K562 (cell line): ENCODE measurements at regions not wholly inside any gene's neighbourhood (a gene's known extent, or its start where the extent isn't known, plus 50 kb on each side); places are given as distances from the start of the nearest gene placed in this dataset.

Source experiments
- ATAC-seq: fragments of 200-7000 bp; cut with Tn5 transposase; 3 replicates; pipeline ENCODE4 v1.9.1; 2020; ENCODE audit warnings: moderate library complexity
- BruUV-seq: library from RNA; stranded (reverse); fragments of 400-500 nt; replicated peaks from 2 replicates; lab custom pipeline; 2021; lab: Mats Ljungman, UMichigan
- CTCF ChIA-PET: fragments of 300-600 bp; formaldehyde crosslinking; extraction: SDS; loops from one replicate; lab custom pipeline; 2021; ENCODE audit warnings: low intra/inter-chr PET ratio; lab: Yijun Ruan, JAX
- POLR2A ChIA-PET: fragments of 300-600, 350-650 bp; sonication (Branson Sonifier 250); formaldehyde crosslinking; extraction: SDS; loops from one replicate; lab custom pipeline; 2021; ENCODE audit warnings: antibody characterized with exemption, inconsistent platforms; lab: Yijun Ruan, JAX
- DNase-seq, 4 experiments: peaks; one replicate each; pipeline versions ENCODE4 v3.0.0 to v3.0.0-alpha.2; 2011 to 2018; ENCODE audit warnings: low spot score in 3 of 4, mixed read lengths in 3 of 4; ENCODE audit errors: extremely low read depth in 1 of 4
- FAIRE-seq: peaks from 2 replicates; lab custom pipeline; 2011; peaks lifted over from hg19 to GRCh38; lab: Jason Lieb, UNC
- H2AFZ ChIP-seq: 2 replicates; pipeline ENCODE4 v1.6.0; 2011; ENCODE audit warnings: low read depth, low read length, control low read depth, inconsistent platforms
- H3K27ac ChIP-seq: fragments of 200-600 bp; 3 replicates; pipeline ENCODE4 v1.8.0; 2011; ENCODE audit warnings: low read depth, mild to moderate bottlenecking, control low read depth, inconsistent platforms, low read length, moderate library complexity, mixed read lengths; ENCODE audit errors: extremely low read depth
- H3K27me3 ChIP-seq, 2 experiments: fragments of 300-600 bp in 1 of 2; 2 replicates in 1 of 2; 3 replicates in 1 of 2; pipeline versions ENCODE4 v1.6.0 to v1.8.0; 2011; ENCODE audit warnings: inconsistent platforms in 2 of 2, low read length in 2 of 2, mild to moderate bottlenecking in 1 of 2, mixed read lengths in 1 of 2, moderate library complexity in 1 of 2; ENCODE audit not compliant: control insufficient read depth in 2 of 2, insufficient read depth in 2 of 2
- H3K36me3 ChIP-seq: fragments of 300-600 bp; 3 replicates; pipeline ENCODE4 v1.8.0; 2011; ENCODE audit warnings: mild to moderate bottlenecking, low read length, inconsistent platforms; ENCODE audit not compliant: control insufficient read depth, insufficient read depth
- H3K4me1 ChIP-seq, 2 experiments: fragments of 200-600 bp in 1 of 2; replicated peaks in 1 of 2; 2 replicates in 1 of 2; 3 replicates in 1 of 2; pipeline versions ENCODE4 v1.5.1 to v1.8.0; 2011; ENCODE audit warnings: inconsistent platforms in 2 of 2, low read length in 2 of 2, mild to moderate bottlenecking in 1 of 2, mixed read lengths in 1 of 2, moderate library complexity in 1 of 2; ENCODE audit not compliant: control insufficient read depth in 2 of 2, insufficient read depth in 2 of 2
- H3K4me2 ChIP-seq: 2 replicates; pipeline ENCODE4 v1.6.1; 2011; ENCODE audit warnings: low read length, control low read depth, inconsistent platforms, mixed read lengths; ENCODE audit not compliant: insufficient read depth
- H3K4me3 ChIP-seq: fragments of 200-600 bp; sonication (generic), shearing (Covaris generic); 2 replicates; pipeline ENCODE4 v1.5.1; 2016; ENCODE audit warnings: control low read depth, inconsistent platforms
- H3K79me2 ChIP-seq: fragments of 200-600 bp; 3 replicates; pipeline ENCODE4 v1.8.0; 2011; ENCODE audit warnings: low read length, inconsistent platforms; ENCODE audit not compliant: control insufficient read depth, insufficient read depth
- H3K9ac ChIP-seq, 2 experiments: 2 replicates each; pipeline versions ENCODE4 v1.6.0 to v1.6.1; 2011; ENCODE audit warnings: low read depth in 2 of 2, low read length in 2 of 2, control low read depth in 1 of 2, inconsistent platforms in 1 of 2, mild to moderate bottlenecking in 1 of 2, mixed read lengths in 1 of 2; ENCODE audit not compliant: insufficient read depth in 1 of 2
- H3K9me1 ChIP-seq: one replicate; pipeline ENCODE4 v1.6.0; 2011; ENCODE audit warnings: inconsistent platforms, mild to moderate bottlenecking, low read length, moderate library complexity; ENCODE audit not compliant: control insufficient read depth, insufficient read depth
- H3K9me3 ChIP-seq: replicated peaks from 2 replicates; pipeline ENCODE4 v1.5.1; 2011; ENCODE audit warnings: low read depth, low read length, inconsistent platforms; ENCODE audit not compliant: control insufficient read depth, insufficient read depth
- H4K20me1 ChIP-seq: replicated peaks from 2 replicates; pipeline ENCODE4 v1.6.1; 2011; ENCODE audit warnings: low read length, inconsistent platforms, mixed read lengths; ENCODE audit not compliant: control insufficient read depth, insufficient read depth
- CBX1 ChIP-seq: sonication (generic); IDR thresholded peaks from 2 replicates; pipeline ENCODE4 v1.6.1; 2016; ENCODE audit warnings: antibody characterized with exemption, low read depth, mild to moderate bottlenecking
- DACH1 ChIP-seq: fragments of 450-650 bp; IDR thresholded peaks from 2 replicates; pipeline ENCODE4 v1.6.1; 2018; ENCODE audit not compliant: partially characterized antibody
- MCM3 ChIP-seq: fragments of 450-650 bp; IDR thresholded peaks from 2 replicates; pipeline ENCODE4 v1.6.1; 2016
- NCOA2 ChIP-seq, 2 experiments: fragments of 450-650 bp; IDR thresholded peaks; 2 replicates each; pipeline ENCODE4 v1.6.1; 2018; ENCODE audit warnings: mild to moderate bottlenecking in 2 of 2, moderate library complexity in 1 of 2; ENCODE audit not compliant: partially characterized antibody in 2 of 2
- NFE2L1 ChIP-seq: fragments of 450-650 bp; IDR thresholded peaks from 2 replicates; pipeline ENCODE4 v1.6.1; 2016; ENCODE audit warnings: missing genetic modification characterization, low read depth, mild to moderate bottlenecking, missing compliant biosample characterization, moderate library complexity, borderline replicate concordance
- ZNF354B ChIP-seq: fragments of 250-450 bp; sonication (Bioruptor Pico); IDR thresholded peaks from 2 replicates; pipeline ENCODE4 v1.4.0; 2020
- ZNF695 ChIP-seq: fragments of 450-650 bp; formaldehyde crosslinking; IDR thresholded peaks from 2 replicates; pipeline ENCODE4 v1.4.0; 2020; ENCODE audit warnings: mild to moderate bottlenecking, moderate library complexity
- WGBS: fragments of 100-300 bp; shearing (Covaris generic); methylation state at CpG from one replicate; pipeline ENCODE4 v1.1.6; 2016; ENCODE audit warnings: low coverage, mixed read lengths; ENCODE audit not compliant: insufficient coverage; ENCODE audit errors: missing lambda C conversion rate; 5-methylcytosine and 5-hydroxymethylcytosine counted together
- in situ Hi-C: fragments of 300-500 bp; cut with MboI; formaldehyde crosslinking; loops from 4 replicates; pipeline ENCODE4 v1.15.0; 2018; ENCODE audit warnings: inconsistent platforms, mixed read lengths
- intact Hi-C: fragments of 100-400 bp; cut with micrococcal nuclease; formaldehyde crosslinking; loops from 2 replicates; pipeline ENCODE4 v1.14.2; 2022
- TF ChIP-seq, protein P1 (sequence below): fragments of 450-650 bp; IDR thresholded peaks from 2 replicates; pipeline ENCODE4 v1.6.1; 2017; ENCODE audit warnings: antibody characterized with exemption
- TF ChIP-seq, protein P2 (sequence below): fragments of 450-650 bp; formaldehyde crosslinking; IDR thresholded peaks from 2 replicates; pipeline ENCODE4 v1.4.0; 2020; ENCODE audit warnings: mild to moderate bottlenecking, moderate library complexity

DNA sequence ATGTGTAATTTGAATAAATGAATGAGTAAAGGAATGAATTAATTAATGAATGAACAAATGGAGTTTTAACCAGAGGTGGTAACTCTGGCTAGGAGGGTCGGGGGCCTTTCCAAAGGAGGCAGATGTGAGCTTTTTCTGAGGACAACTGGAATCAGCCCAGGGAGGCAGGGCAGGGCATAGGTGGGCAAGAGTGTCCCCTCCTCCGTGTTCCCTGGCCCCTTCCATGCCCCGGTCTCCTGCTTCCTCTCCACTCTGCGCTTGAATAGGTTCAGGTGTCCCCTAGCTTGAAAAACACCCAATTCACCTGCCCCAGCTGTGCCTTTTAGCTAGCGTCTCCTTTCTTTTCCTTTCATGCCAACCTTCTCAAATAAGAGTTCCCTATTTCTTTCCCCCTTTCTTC is 473.1 kb downstream of the CDH26 start:
- H3K27ac ChIP-seq, result no peak overlapping the region
- no peak overlapping the region for H3K4me3 ChIP-seq
- H3K9ac ChIP-seq, result no peak overlapping the region
- no peaks in the 10 kb centered on the region for H3K9me3 ChIP-seq
- no peak for FAIRE-seq
- no peak overlapping the region for H2AFZ ChIP-seq
- intact Hi-C loops, result no loop called here
- POLR2A ChIA-PET, result no interaction called here
- no peaks in the 10 kb centered on the region for H4K20me1 ChIP-seq
- no peaks in the 10 kb centered on the region for H3K27me3 ChIP-seq
- no peaks in the 10 kb centered on the region for H3K36me3 ChIP-seq
- TF ChIP-seq MCM3, result no peak
- no peak for TF ChIP-seq DACH1
- no peak for TF ChIP-seq CBX1
- TF ChIP-seq, protein P1, sequence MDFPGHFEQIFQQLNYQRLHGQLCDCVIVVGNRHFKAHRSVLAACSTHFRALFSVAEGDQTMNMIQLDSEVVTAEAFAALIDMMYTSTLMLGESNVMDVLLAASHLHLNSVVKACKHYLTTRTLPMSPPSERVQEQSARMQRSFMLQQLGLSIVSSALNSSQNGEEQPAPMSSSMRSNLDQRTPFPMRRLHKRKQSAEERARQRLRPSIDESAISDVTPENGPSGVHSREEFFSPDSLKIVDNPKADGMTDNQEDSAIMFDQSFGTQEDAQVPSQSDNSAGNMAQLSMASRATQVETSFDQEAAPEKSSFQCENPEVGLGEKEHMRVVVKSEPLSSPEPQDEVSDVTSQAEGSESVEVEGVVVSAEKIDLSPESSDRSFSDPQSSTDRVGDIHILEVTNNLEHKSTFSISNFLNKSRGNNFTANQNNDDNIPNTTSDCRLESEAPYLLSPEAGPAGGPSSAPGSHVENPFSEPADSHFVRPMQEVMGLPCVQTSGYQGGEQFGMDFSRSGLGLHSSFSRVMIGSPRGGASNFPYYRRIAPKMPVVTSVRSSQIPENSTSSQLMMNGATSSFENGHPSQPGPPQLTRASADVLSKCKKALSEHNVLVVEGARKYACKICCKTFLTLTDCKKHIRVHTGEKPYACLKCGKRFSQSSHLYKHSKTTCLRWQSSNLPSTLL, result no peak
- no peak for TF ChIP-seq ZNF695 (CRISPR knock-in tag)
- no peak for TF ChIP-seq ZNF354B (CRISPR knock-in tag)
- TF ChIP-seq NCOA2 (IDR thresholded peaks at IDR 0.05; ENCODE audit: partially characterized antibody in 2 of 2), result no peak
- TF ChIP-seq, protein P2, sequence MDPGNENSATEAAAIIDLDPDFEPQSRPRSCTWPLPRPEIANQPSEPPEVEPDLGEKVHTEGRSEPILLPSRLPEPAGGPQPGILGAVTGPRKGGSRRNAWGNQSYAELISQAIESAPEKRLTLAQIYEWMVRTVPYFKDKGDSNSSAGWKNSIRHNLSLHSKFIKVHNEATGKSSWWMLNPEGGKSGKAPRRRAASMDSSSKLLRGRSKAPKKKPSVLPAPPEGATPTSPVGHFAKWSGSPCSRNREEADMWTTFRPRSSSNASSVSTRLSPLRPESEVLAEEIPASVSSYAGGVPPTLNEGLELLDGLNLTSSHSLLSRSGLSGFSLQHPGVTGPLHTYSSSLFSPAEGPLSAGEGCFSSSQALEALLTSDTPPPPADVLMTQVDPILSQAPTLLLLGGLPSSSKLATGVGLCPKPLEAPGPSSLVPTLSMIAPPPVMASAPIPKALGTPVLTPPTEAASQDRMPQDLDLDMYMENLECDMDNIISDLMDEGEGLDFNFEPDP (CRISPR knock-in tag), result no peak
- no peak for TF ChIP-seq NFE2L1 (tag)
- 0% methylated on average over 5 of the region's 5 CpGs for WGBS
- H3K9me1 ChIP-seq, result no peaks in the 10 kb centered on the region
- BruUV-seq, result no TSS peak
- H3K79me2 ChIP-seq, result no peaks in the 10 kb centered on the region
- CTCF ChIA-PET, result no interaction called here
- in situ Hi-C loops, result no loop called here
- no peaks in the 10 kb centered on the region for H3K4me1 ChIP-seq
- no peak for DNase-seq
- ATAC-seq, result no peak
- no peak overlapping the region for H3K4me2 ChIP-seq
